HUES64 (cell line): ENCODE measurements at regions not wholly inside any gene's neighbourhood (a gene's known extent, or its start where the extent isn't known, plus 50 kb on each side); places are given as distances from the start of the nearest gene placed in this dataset.

ENCODE experiments used
- H3K27ac ChIP-seq: 2 replicates; pipeline ENCODE4 v1.7.0; 2013; ENCODE audit warnings: low read depth, low read length, inconsistent platforms
- H3K27me3 ChIP-seq: 2 replicates; pipeline ENCODE4 v1.6.1; 2013; ENCODE audit warnings: mild to moderate bottlenecking, low read length; ENCODE audit not compliant: insufficient read depth
- H3K36me3 ChIP-seq: 2 replicates; pipeline ENCODE4 v1.6.1; 2013; ENCODE audit warnings: mild to moderate bottlenecking, low read length; ENCODE audit not compliant: insufficient read depth
- H3K4me1 ChIP-seq: 2 replicates; pipeline ENCODE4 v1.6.1; 2013; ENCODE audit warnings: mild to moderate bottlenecking, low read length, moderate library complexity; ENCODE audit not compliant: insufficient read depth
- H3K4me3 ChIP-seq: 2 replicates; pipeline ENCODE4 v1.5.1; 2013; ENCODE audit warnings: mild to moderate bottlenecking, low read length, moderate library complexity
- H3K9ac ChIP-seq: 2 replicates; pipeline ENCODE4 v1.6.1; 2013; ENCODE audit warnings: mild to moderate bottlenecking, low read depth, low read length
- H3K9me3 ChIP-seq: 2 replicates; pipeline ENCODE4 v1.6.1; 2013; ENCODE audit warnings: low read depth, low read length; ENCODE audit not compliant: insufficient read depth
- WGBS: fragments of 150-250, 120-280 bp; methylation state at CpG from one replicate; pipeline ENCODE4 v1.1.7; 2013; ENCODE audit warnings: missing lambda C conversion rate; 5-methylcytosine and 5-hydroxymethylcytosine counted together

GRCh38 chr4:127558489-127559407, 74.0 kb upstream of the INTU start:
- Histone ChIP-seq H3K4me3 (no peak overlapping the region), H3K4me1 (no peaks in the 10 kb centered on the region), H3K27ac (no peak overlapping the region), H3K9ac (no peak overlapping the region), H3K27me3 (no peaks in the 10 kb centered on the region), H3K36me3 (no peaks in the 10 kb centered on the region), H3K9me3 (no peaks in the 10 kb centered on the region)
- WGBS, result 90% methylated on average over 4 of the region's 4 CpGs

- no peak overlapping the region for H3K27ac ChIP-seq
- 90% methylated on average over 7 of the region's 7 CpGs for WGBS
- H3K9ac ChIP-seq, result no peak overlapping the region
- no peaks in the 10 kb centered on the region for H3K27me3 ChIP-seq
- H3K9me3 ChIP-seq, result no peaks in the 10 kb centered on the region
- no peaks in the 10 kb centered on the region for H3K36me3 ChIP-seq
- no peak overlapping the region for H3K4me3 ChIP-seq
- no peaks in the 10 kb centered on the region for H3K4me1 ChIP-seq
Measured at GRCh38 chr4:127559981-127560380, 72.8 kb upstream of the INTU start.

GRCh38 chr4:127560755-127561154, 72.0 kb upstream of the INTU start:
- H3K9me3 ChIP-seq, result no peaks in the 10 kb centered on the region
- no peaks in the 10 kb centered on the region for H3K36me3 ChIP-seq
- H3K4me3 ChIP-seq, result no peak overlapping the region
- 95% methylated on average over 3 of the region's 3 CpGs for WGBS
- no peak overlapping the region for H3K27ac ChIP-seq
- H3K4me1 ChIP-seq, result no peaks in the 10 kb centered on the region
- no peak overlapping the region for H3K9ac ChIP-seq
- no peaks in the 10 kb centered on the region for H3K27me3 ChIP-seq

GRCh38 chr4:127574643-127575042, 58.1 kb upstream of the INTU start:
- no peak overlapping the region for H3K9ac ChIP-seq
- no peaks in the 10 kb centered on the region for H3K4me1 ChIP-seq
- H3K9me3 ChIP-seq, result no peaks in the 10 kb centered on the region
- 65% methylated on average over 2 of the region's 2 CpGs for WGBS
- no peak overlapping the region for H3K4me3 ChIP-seq
- no peaks in the 10 kb centered on the region for H3K36me3 ChIP-seq
- no peak overlapping the region for H3K27ac ChIP-seq
- H3K27me3 ChIP-seq, result no peaks in the 10 kb centered on the region

- no CpG with 5 or more reads among the region's 2 CpGs for WGBS
- H3K9ac ChIP-seq, result no peak overlapping the region
Measured at GRCh38 chr4:127575888-127576287, 56.9 kb upstream of the INTU start.

GRCh38 chr4:127578491-127578890, 54.3 kb upstream of the INTU start:
- 80% methylated on average over 1 of the region's 3 CpGs for WGBS
- Histone ChIP-seq H3K27ac (no peak overlapping the region), H3K4me1 (no peaks in the 10 kb centered on the region), H3K9ac (no peak overlapping the region), H3K36me3 (no peaks in the 10 kb centered on the region), H3K9me3 (no peaks in the 10 kb centered on the region), H3K4me3 (no peak overlapping the region), H3K27me3 (no peaks in the 10 kb centered on the region)

More at GRCh38 chr4:127575888-127576287, 56.9 kb upstream of the INTU start:
- H3K4me1 ChIP-seq, result no peaks in the 10 kb centered on the region
- no peaks in the 10 kb centered on the region for H3K9me3 ChIP-seq
- no peak overlapping the region for H3K4me3 ChIP-seq
- no peaks in the 10 kb centered on the region for H3K27me3 ChIP-seq
- H3K36me3 ChIP-seq, result no peaks in the 10 kb centered on the region
- no peak overlapping the region for H3K27ac ChIP-seq

- Histone ChIP-seq H3K4me3 (no peak overlapping the region), H3K36me3 (no peaks in the 10 kb centered on the region), H3K9me3 (no peaks in the 10 kb centered on the region), H3K27ac (no peak overlapping the region), H3K9ac (no peak overlapping the region), H3K27me3 (no peaks in the 10 kb centered on the region), H3K4me1 (no peaks in the 10 kb centered on the region)
- 97% methylated on average over 6 of the region's 7 CpGs for WGBS
Measured at GRCh38 chr4:127578967-127579366, 53.8 kb upstream of the INTU start.

- no peak overlapping the region for H3K27ac ChIP-seq
- WGBS, result 95% methylated on average over 12 of the region's 12 CpGs
- H3K9ac ChIP-seq, result no peak overlapping the region
- H3K9me3 ChIP-seq, result no peaks in the 10 kb centered on the region
- H3K36me3 ChIP-seq, result no peaks in the 10 kb centered on the region
- no peaks in the 10 kb centered on the region for H3K27me3 ChIP-seq
- no peak overlapping the region for H3K4me3 ChIP-seq
- no peaks in the 10 kb centered on the region for H3K4me1 ChIP-seq
Measured at GRCh38 chr4:127579821-127580220, 52.9 kb upstream of the INTU start.

GRCh38 chr4:127580300-127580699, 52.5 kb upstream of the INTU start:
- Histone ChIP-seq H3K9ac (no peak overlapping the region), H3K4me1 (no peaks in the 10 kb centered on the region), H3K27ac (no peak overlapping the region), H3K9me3 (no peaks in the 10 kb centered on the region), H3K4me3 (no peak overlapping the region), H3K36me3 (no peaks in the 10 kb centered on the region), H3K27me3 (no peaks in the 10 kb centered on the region)
- 93% methylated on average over 4 of the region's 4 CpGs for WGBS

- H3K27me3 ChIP-seq, result no peaks in the 10 kb centered on the region
- 91% methylated on average over 2 of the region's 2 CpGs for WGBS
- no peaks in the 10 kb centered on the region for H3K9me3 ChIP-seq
- no peak overlapping the region for H3K27ac ChIP-seq
- no peak overlapping the region for H3K9ac ChIP-seq
- H3K4me1 ChIP-seq, result no peaks in the 10 kb centered on the region
- H3K4me3 ChIP-seq, result no peak overlapping the region
- H3K36me3 ChIP-seq, result no peaks in the 10 kb centered on the region
Measured at GRCh38 chr4:127580891-127581290, 51.9 kb upstream of the INTU start.
